Inflammatory macrophage treated with lipopolysaccharide for 1 hour (primary cell): ENCODE measurements at regions not wholly inside any gene's neighbourhood (a gene's known extent, or its start where the extent isn't known, plus 50 kb on each side); places are given as distances from the start of the nearest gene placed in this dataset.
"Not testable (repeated sequence)": the region's sequence is repeated elsewhere in the genome, so short reads cannot be mapped to it uniquely, and the experiment has no call there.

Experiments used
- DNase-seq, 2 donors: peaks; one replicate each; pipeline ENCODE4 v3.0.0-alpha.2; 2020 to 2022

- DNase-seq = no peak
Measured at GRCh38 chr6:141131616-141132015, 1001.1 kb upstream of the GJE1 start.

- no peak for DNase-seq
Measured at GRCh38 chr6:141123497-141123896, 1009.2 kb upstream of the GJE1 start.

GRCh38 chr6:141123049-141123448 lies 1009.7 kb upstream of the GJE1 start:
- no peak for DNase-seq

- no peak for DNase-seq
Measured at GRCh38 chr6:141118991-141119390, 1013.7 kb upstream of the GJE1 start.

GRCh38 chr6:141117874-141118273 lies 1014.9 kb upstream of the GJE1 start:
- no peak for DNase-seq

- DNase-seq = no peak
Measured at GRCh38 chr6:141110481-141110880, 1022.2 kb upstream of the GJE1 start.

- DNase-seq = no peak
Measured at GRCh38 chr6:141107591-141108160, 1025.0 kb upstream of the GJE1 start.

GRCh38 chr6:141105481-141105880 lies 1027.2 kb upstream of the GJE1 start:
- DNase-seq = no peak

GRCh38 chr6:141103246-141103645 lies 1029.5 kb upstream of the GJE1 start:
- no peak for DNase-seq

GRCh38 chr6:141097471-141097870 lies 1035.3 kb upstream of the GJE1 start:
- DNase-seq = no peak

GRCh38 chr6:141095308-141095707 lies 1037.4 kb upstream of the GJE1 start:
- no peak for DNase-seq

- no peak for DNase-seq
Measured at GRCh38 chr6:141088171-141088570, 1044.6 kb upstream of the GJE1 start.

- DNase-seq = no peak
Measured at GRCh38 chr6:141077355-141078333, 1055.1 kb upstream of the GJE1 start.

- DNase-seq = no peak
Measured at GRCh38 chr6:141057761-141058160, 1075.0 kb upstream of the GJE1 start.

- no peak for DNase-seq
Measured at GRCh38 chr6:141056945-141057625, 1075.6 kb upstream of the GJE1 start.

GRCh38 chr6:141050471-141050870 lies 1082.3 kb upstream of the GJE1 start:
- DNase-seq = no peak

GRCh38 chr6:141048451-141048850 lies 1084.3 kb upstream of the GJE1 start:
- no peak for DNase-seq

GRCh38 chr6:141046496-141046895 lies 1086.2 kb upstream of the GJE1 start:
- DNase-seq = not testable (repeated sequence)

GRCh38 chr6:141041596-141042087 lies 1091.1 kb upstream of the GJE1 start:
- DNase-seq = no peak

- no peak for DNase-seq
Measured at GRCh38 chr6:141035312-141036200, 1097.2 kb upstream of the GJE1 start.

- no peak for DNase-seq
Measured at GRCh38 chr6:141033101-141033500, 1099.6 kb upstream of the GJE1 start.

GRCh38 chr6:141029908-141030307 lies 1102.8 kb upstream of the GJE1 start:
- no peak for DNase-seq
